ENCODE measurements at regions not wholly inside any gene's neighbourhood (a gene's known extent, or its start where the extent isn't known, plus 50 kb on each side); places are given as distances from the start of the nearest gene placed in this dataset.

- TF ChIP-seq TCF12 (IDR thresholded peaks at IDR 0.05; ENCODE audit: low read depth, low read length): no peak
- no peak for TF ChIP-seq CTCF (IDR thresholded peaks at IDR 0.05; ENCODE audit: control extremely low read depth in 1 of 3, insufficient read depth in 1 of 3, low read depth in 1 of 3, low read length in 3 of 3)
- no peak for TF ChIP-seq SIX5 (IDR thresholded peaks at IDR 0.05; ENCODE audit: low read depth, low read length)
- TF ChIP-seq MAFK (IDR thresholded peaks at IDR 0.05; ENCODE audit: low read depth, low read length): no peak
- TF ChIP-seq EP300 (IDR thresholded peaks at IDR 0.05; ENCODE audit: borderline replicate concordance in 1 of 2, low read depth in 2 of 2, low read length in 2 of 2): no peak
- TF ChIP-seq EZH2 (IDR thresholded peaks at IDR 0.05; ENCODE audit: low read depth, low read length, severe bottlenecking): no peak
- TF ChIP-seq GABPA (IDR thresholded peaks at IDR 0.05; ENCODE audit: borderline replicate concordance, insufficient read depth, low read length): no peak
- no peak for TF ChIP-seq RXRA (IDR thresholded peaks at IDR 0.05; ENCODE audit: insufficient read depth, low read depth, low read length)
- TF ChIP-seq USF2 (IDR thresholded peaks at IDR 0.05; ENCODE audit: low read length): no peak
- TF ChIP-seq KDM4A (IDR thresholded peaks at IDR 0.05; ENCODE audit: low read depth, low read length, severe bottlenecking): no peak
Measured at GRCh38 chr7:51517187-51517586, 200.6 kb upstream of the COBL start.

Data from H1 (cell line).